HEK293 (cell line): ENCODE measurements at regions not wholly inside any gene's neighbourhood (a gene's known extent, or its start where the extent isn't known, plus 50 kb on each side); places are given as distances from the start of the nearest gene placed in this dataset.

Experiments used
- CTCF ChIA-PET: fragments of 350-600 bp; formaldehyde crosslinking; extraction: SDS; loops from one replicate; lab custom pipeline; 2021; ENCODE audit warnings: antibody characterized with exemption; lab: Yijun Ruan, JAX
- POLR2A ChIA-PET: fragments of 300-600 bp; formaldehyde crosslinking; extraction: SDS; loops from one replicate; lab custom pipeline; 2020; ENCODE audit warnings: antibody characterized with exemption, inconsistent platforms; lab: Yijun Ruan, JAX
- H3K27ac ChIP-seq: fragments of 200-500 bp; sonication (Bioruptor generic); 2 replicates; pipeline ENCODE4 v1.5.1; 2014; ENCODE audit warnings: low read depth, low read length, control low read depth, inconsistent platforms; ENCODE audit errors: extremely low read depth
- H3K36me3 ChIP-seq, 2 experiments: fragments of 200-500 bp in 1 of 2; sonication (Bioruptor generic) in 1 of 2; 1 replicate in 1 of 2; 2 replicates in 1 of 2; pipeline ENCODE4 v1.5.1; 2014 to 2017; ENCODE audit warnings: inconsistent platforms in 2 of 2, low read length in 2 of 2; ENCODE audit not compliant: control insufficient read depth in 2 of 2, insufficient read depth in 1 of 2
- H3K4me1 ChIP-seq: fragments of 200-500 bp; sonication (Bioruptor generic); 2 replicates; pipeline ENCODE4 v1.5.1; 2014; ENCODE audit warnings: mild to moderate bottlenecking, low read length, inconsistent platforms; ENCODE audit not compliant: control insufficient read depth, insufficient read depth
- H3K4me3 ChIP-seq: 2 replicates; pipeline ENCODE4 v1.5.1; 2011; ENCODE audit warnings: low read depth, mild to moderate bottlenecking, control low read depth, low read length, moderate library complexity
- H3K9me3 ChIP-seq: fragments of 200-500 bp; sonication (Bioruptor generic); 2 replicates; pipeline ENCODE4 v1.5.1; 2014; ENCODE audit warnings: low read depth, low read length, inconsistent platforms; ENCODE audit not compliant: control insufficient read depth, insufficient read depth
- BCL11A ChIP-seq: fragments of 450-650 bp; formaldehyde crosslinking; IDR thresholded peaks from 2 replicates; pipeline ENCODE4 v1.5.1; 2016; ENCODE audit warnings: low read depth, missing biosample characterization, missing genetic modification characterization
- EGR2 ChIP-seq: fragments of 450-650 bp; formaldehyde crosslinking; IDR thresholded peaks from 2 replicates; pipeline ENCODE4 v1.5.1; 2016; ENCODE audit warnings: low read depth, missing biosample characterization, missing genetic modification characterization
- GFI1B ChIP-seq: fragments of 450-650 bp; formaldehyde crosslinking; IDR thresholded peaks from 2 replicates; pipeline ENCODE4 v1.5.1; 2016; ENCODE audit warnings: missing biosample characterization, missing genetic modification characterization
- KLF1 ChIP-seq: fragments of 450-650 bp; formaldehyde crosslinking; IDR thresholded peaks from 2 replicates; pipeline ENCODE4 v1.5.1; 2016; ENCODE audit warnings: missing biosample characterization, missing genetic modification characterization
- KLF9 ChIP-seq: fragments of 450-650 bp; formaldehyde crosslinking; IDR thresholded peaks from 2 replicates; pipeline ENCODE4 v1.5.1; 2016; ENCODE audit warnings: missing biosample characterization, missing genetic modification characterization, low read depth
- OVOL3 ChIP-seq: fragments of 450-650 bp; formaldehyde crosslinking; IDR thresholded peaks from 2 replicates; pipeline ENCODE4 v1.5.1; 2016; ENCODE audit warnings: missing biosample characterization, missing genetic modification characterization
- PBX3 ChIP-seq: sonication (generic); formaldehyde crosslinking; IDR thresholded peaks from 2 replicates; pipeline ENCODE4 v1.8.1; 2022; ENCODE audit warnings: mild to moderate bottlenecking, moderate library complexity, missing genetic modification reagents
- SCRT1 ChIP-seq: fragments of 450-650 bp; formaldehyde crosslinking; IDR thresholded peaks from 2 replicates; pipeline ENCODE4 v1.5.1; 2016; ENCODE audit warnings: missing biosample characterization, missing genetic modification characterization, borderline replicate concordance
- ZNF449 ChIP-seq: fragments of 450-650 bp; formaldehyde crosslinking; IDR thresholded peaks from 2 replicates; pipeline ENCODE4 v1.5.1; 2017; ENCODE audit warnings: missing biosample characterization, mild to moderate bottlenecking, missing genetic modification characterization, moderate library complexity
- ZNF501 ChIP-seq: fragments of 450-650 bp; formaldehyde crosslinking; IDR thresholded peaks from 2 replicates; pipeline ENCODE4 v1.5.1; 2016; ENCODE audit warnings: missing biosample characterization, missing genetic modification characterization
- ZNF518A ChIP-seq: fragments of 450-650 bp; formaldehyde crosslinking; conservative IDR thresholded peaks from 2 replicates; pipeline ENCODE4 v1.5.1; 2016; ENCODE audit warnings: low read depth, missing biosample characterization, missing genetic modification characterization
- ZNF560 ChIP-seq: fragments of 450-650 bp; formaldehyde crosslinking; IDR thresholded peaks from 2 replicates; pipeline ENCODE4 v1.5.1; 2017; ENCODE audit warnings: missing biosample characterization, missing genetic modification characterization, borderline replicate concordance
- ZNF623 ChIP-seq: fragments of 450-650 bp; formaldehyde crosslinking; IDR thresholded peaks from 2 replicates; pipeline ENCODE4 v1.5.1; 2016; ENCODE audit warnings: missing biosample characterization, missing genetic modification characterization
- ZNF626 ChIP-seq: fragments of 450-650 bp; sonication (Bioruptor Pico); formaldehyde crosslinking; IDR thresholded peaks from 2 replicates; pipeline ENCODE4 v1.5.1; 2018; ENCODE audit warnings: missing biosample characterization, missing genetic modification characterization, inconsistent platforms
- ZNF843 ChIP-seq: fragments of 450-650 bp; formaldehyde crosslinking; IDR thresholded peaks from 2 replicates; pipeline ENCODE4 v1.5.1; 2016; ENCODE audit warnings: missing biosample characterization, missing genetic modification characterization
- ZSCAN16 ChIP-seq: fragments of 450-650 bp; formaldehyde crosslinking; IDR thresholded peaks from 2 replicates; pipeline ENCODE4 v1.5.1; 2016; ENCODE audit warnings: missing biosample characterization, missing genetic modification characterization
- ZSCAN4 ChIP-seq: fragments of 450-650 bp; formaldehyde crosslinking; IDR thresholded peaks from 2 replicates; pipeline ENCODE4 v1.5.1; 2017; ENCODE audit warnings: missing biosample characterization, missing genetic modification characterization
- ZSCAN5A ChIP-seq: fragments of 450-650 bp; formaldehyde crosslinking; IDR thresholded peaks from 2 replicates; pipeline ENCODE4 v1.5.1; 2016; ENCODE audit warnings: missing biosample characterization, missing genetic modification characterization
- TF ChIP-seq, protein P1 (sequence below): fragments of 450-650 bp; formaldehyde crosslinking; optimal IDR thresholded peaks from 2 replicates; pipeline ENCODE3; 2016; ENCODE audit warnings: missing biosample characterization, mild to moderate bottlenecking, missing genetic modification characterization
- TF ChIP-seq, protein P2 (sequence below): IDR thresholded peaks from 2 replicates; pipeline ENCODE4 v1.6.1; 2011; ENCODE audit warnings: mild to moderate bottlenecking, low read depth, low read length, borderline replicate concordance
- TF ChIP-seq, protein P3 (sequence below): fragments of 450-650 bp; formaldehyde crosslinking; IDR thresholded peaks from 2 replicates; pipeline ENCODE4; 2016; ENCODE audit warnings: missing biosample characterization, missing genetic modification characterization

DNA sequence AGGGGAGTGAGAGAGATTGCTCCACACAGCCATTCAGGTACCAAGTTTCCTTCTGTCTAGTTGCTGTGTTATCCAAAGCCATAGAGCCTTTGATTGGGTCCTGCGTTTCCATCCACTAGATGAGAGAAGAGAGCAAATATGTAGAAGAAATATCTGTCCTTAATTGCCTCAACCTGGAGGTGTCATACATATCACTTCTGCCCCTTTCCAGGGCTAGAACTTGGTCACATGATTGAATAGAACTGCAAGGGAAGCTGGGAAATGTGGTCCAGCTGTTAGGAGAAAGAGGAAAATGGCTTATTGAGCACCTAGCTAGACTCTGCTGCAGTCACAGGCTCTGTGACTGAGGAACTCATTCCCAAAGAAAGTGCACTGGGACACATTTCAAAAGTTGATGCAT, 115.6 kb upstream of the JAG1 start:
- no peak overlapping the region for H3K4me3 ChIP-seq
- ChIA-PET POLR2A (no interaction called here), CTCF (no interaction called here)
- no peaks in the 10 kb centered on the region for H3K4me1 ChIP-seq
- no peaks in the 10 kb centered on the region for H3K36me3 ChIP-seq
- TF ChIP-seq ZNF560 (tag by site-specific recombination) = no peak
- TF ChIP-seq, protein P1, sequence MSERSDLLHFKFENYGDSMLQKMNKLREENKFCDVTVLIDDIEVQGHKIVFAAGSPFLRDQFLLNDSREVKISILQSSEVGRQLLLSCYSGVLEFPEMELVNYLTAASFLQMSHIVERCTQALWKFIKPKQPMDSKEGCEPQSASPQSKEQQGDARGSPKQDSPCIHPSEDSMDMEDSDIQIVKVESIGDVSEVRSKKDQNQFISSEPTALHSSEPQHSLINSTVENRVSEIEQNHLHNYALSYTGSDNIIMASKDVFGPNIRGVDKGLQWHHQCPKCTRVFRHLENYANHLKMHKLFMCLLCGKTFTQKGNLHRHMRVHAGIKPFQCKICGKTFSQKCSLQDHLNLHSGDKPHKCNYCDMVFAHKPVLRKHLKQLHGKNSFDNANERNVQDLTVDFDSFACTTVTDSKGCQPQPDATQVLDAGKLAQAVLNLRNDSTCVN (tag by site-specific recombination) = no peak
- TF ChIP-seq ZNF623 (tag by site-specific recombination) = no peak
- TF ChIP-seq KLF9 (tag by site-specific recombination) = no peak
- TF ChIP-seq ZSCAN16 (tag by site-specific recombination) = no peak
- TF ChIP-seq EGR2 (tag by site-specific recombination) = no peak
- no peak for TF ChIP-seq ZNF449 (tag by site-specific recombination)
- TF ChIP-seq PBX3 (CRISPR knock-in tag) = no peak
- TF ChIP-seq ZSCAN4 (tag by site-specific recombination) = no peak
- TF ChIP-seq, protein P2, sequence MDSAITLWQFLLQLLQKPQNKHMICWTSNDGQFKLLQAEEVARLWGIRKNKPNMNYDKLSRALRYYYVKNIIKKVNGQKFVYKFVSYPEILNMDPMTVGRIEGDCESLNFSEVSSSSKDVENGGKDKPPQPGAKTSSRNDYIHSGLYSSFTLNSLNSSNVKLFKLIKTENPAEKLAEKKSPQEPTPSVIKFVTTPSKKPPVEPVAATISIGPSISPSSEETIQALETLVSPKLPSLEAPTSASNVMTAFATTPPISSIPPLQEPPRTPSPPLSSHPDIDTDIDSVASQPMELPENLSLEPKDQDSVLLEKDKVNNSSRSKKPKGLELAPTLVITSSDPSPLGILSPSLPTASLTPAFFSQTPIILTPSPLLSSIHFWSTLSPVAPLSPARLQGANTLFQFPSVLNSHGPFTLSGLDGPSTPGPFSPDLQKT = no peak
- no peak for TF ChIP-seq BCL11A (tag by site-specific recombination)
- no peak for TF ChIP-seq ZSCAN5A
- no peak for TF ChIP-seq ZNF843 (tag by site-specific recombination)
- no peak for TF ChIP-seq GFI1B (tag by site-specific recombination)
- no peak for TF ChIP-seq ZNF501 (tag by site-specific recombination)
- H3K9me3 ChIP-seq = no peaks in the 10 kb centered on the region
- H3K27ac ChIP-seq = no peak overlapping the region

GRCh38 chr20:10790013-10790412, 116.2 kb upstream of the JAG1 start:
- CTCF ChIA-PET = no interaction called here
- TF ChIP-seq, protein P3, sequence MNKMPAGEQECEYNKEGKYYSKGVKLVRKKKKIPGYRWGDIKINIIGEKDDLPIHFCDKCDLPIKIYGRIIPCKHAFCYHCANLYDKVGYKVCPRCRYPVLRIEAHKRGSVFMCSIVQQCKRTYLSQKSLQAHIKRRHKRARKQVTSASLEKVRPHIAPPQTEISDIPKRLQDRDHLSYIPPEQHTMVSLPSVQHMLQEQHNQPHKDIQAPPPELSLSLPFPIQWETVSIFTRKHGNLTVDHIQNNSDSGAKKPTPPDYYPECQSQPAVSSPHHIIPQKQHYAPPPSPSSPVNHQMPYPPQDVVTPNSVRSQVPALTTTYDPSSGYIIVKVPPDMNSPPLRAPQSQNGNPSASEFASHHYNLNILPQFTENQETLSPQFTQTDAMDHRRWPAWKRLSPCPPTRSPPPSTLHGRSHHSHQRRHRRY (tag by site-specific recombination) = no peak
- TF ChIP-seq KLF1 (tag by site-specific recombination) (no peak), OVOL3 (tag by site-specific recombination) (no peak), ZNF518A (tag by site-specific recombination) (no peak), ZNF626 (tag by site-specific recombination) (no peak), SCRT1 (tag by site-specific recombination) (no peak)
- Histone ChIP-seq H3K36me3 (no peaks in the 10 kb centered on the region), H3K27ac (no peak overlapping the region), H3K4me3 (no peak overlapping the region), H3K9me3 (no peaks in the 10 kb centered on the region), H3K4me1 (no peaks in the 10 kb centered on the region)
- POLR2A ChIA-PET = no interaction called here
